GF-D8 (cell line): ENCODE measurements at regions not wholly inside any gene's neighbourhood (a gene's known extent, or its start where the extent isn't known, plus 50 kb on each side); places are given as distances from the start of the nearest gene placed in this dataset.
"Not testable (repeated sequence)": the region's sequence is repeated elsewhere in the genome, so short reads cannot be mapped to it uniquely, and the experiment has no call there.

Source experiments
- DNase-seq: peaks from one replicate; lab custom pipeline; 2025; lab: John Stamatoyannopoulos, UW

DNA sequence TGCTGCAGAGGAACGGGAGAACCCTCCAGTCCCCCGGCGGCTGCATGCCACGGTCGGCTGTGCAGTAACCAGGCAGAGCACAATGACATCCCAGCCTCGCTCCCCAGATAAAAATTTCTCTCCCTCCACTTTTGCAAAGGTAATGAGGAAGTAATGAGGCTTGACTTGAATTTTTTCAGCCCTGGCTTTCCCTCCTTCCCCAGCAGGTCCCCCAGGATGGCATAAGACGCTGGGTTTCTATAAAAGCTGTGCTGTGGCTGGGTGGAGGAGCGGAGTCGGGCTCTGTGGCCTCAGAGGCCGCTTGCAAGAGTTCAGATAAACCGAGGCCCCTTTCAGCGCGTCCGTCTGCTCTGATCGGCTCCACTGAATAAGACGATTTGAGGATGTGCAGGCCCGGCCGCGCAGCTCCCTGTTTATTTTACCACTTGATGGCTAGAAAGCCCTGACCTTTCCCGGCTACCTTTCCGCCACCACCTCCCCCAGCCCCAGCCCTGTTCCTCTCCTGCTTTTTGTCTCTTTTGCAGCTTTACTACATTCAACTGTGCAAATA lies 351.9 kb upstream of the IRX2 start:
- no peak for DNase-seq

DNA sequence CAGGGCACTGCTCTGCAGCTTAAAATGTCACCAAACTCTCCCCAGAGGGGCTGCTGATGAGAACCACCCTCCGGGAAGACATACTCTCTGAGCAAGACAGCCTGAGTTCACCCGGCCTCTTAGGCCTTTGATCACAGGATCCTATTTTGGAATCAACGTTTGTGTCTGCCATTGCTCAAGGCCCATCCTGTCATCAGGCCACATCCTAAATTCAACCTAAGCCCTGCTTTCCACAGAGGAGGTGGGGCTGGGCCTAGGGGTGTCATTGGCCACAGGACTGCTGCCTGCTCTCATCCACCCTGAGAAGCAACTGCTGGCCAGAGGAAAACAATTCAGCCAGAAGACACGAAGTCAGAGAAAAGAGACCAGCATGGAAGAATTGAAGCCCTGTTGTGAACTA lies 351.1 kb upstream of the IRX2 start:
- DNase-seq = no peak

DNA sequence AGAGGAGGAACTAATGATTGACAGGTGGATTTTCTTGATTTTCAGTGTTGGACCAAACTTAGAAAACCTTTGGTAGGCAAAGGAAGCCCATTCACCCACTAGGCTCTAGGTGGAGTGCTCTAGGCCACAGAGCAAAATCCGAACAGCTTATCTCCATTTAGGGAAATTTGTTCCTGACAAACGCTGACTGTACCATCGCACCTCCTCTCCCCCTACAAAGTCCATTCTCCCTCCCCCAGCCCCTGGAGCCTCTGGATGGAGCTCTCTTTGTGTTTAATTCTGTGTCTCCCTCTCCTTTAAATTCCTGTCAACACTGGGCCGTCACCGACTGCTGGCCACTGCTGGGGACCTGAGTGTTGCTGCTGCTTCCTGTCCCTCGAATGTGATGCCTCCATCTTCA lies 350.1 kb upstream of the IRX2 start:
- DNase-seq = no peak

DNA sequence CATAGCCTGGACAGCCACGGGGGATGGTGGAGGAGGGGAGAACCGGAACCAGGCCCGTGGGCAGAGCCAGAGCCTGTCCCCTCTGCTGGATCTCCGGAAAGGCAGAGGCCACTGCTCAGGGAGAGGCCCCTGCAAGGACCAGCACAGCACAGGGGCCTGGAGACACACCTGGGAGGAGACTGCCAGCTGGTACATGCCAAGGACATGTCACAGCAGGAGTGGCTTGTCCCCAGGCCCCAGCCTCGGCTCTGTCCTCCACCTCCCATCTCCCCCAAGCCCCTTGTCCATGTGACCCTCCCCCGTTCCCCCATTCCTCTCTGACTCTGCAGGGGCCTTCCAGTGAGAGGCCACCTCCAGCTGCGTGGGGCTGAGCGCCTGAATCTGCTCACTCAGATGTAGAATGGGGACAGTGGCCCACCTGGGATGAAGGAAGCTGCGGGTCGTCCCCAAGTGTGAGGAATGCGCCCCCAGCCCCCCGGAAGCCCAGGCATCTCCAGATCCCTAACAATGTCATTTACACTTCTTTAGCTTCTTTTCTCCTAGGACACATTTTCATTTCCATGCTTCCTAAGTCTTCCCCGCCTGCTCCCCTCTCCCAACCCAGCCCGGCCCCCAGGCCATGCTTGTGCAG lies 349.6 kb upstream of the IRX2 start:
- DNase-seq = no peak

DNA sequence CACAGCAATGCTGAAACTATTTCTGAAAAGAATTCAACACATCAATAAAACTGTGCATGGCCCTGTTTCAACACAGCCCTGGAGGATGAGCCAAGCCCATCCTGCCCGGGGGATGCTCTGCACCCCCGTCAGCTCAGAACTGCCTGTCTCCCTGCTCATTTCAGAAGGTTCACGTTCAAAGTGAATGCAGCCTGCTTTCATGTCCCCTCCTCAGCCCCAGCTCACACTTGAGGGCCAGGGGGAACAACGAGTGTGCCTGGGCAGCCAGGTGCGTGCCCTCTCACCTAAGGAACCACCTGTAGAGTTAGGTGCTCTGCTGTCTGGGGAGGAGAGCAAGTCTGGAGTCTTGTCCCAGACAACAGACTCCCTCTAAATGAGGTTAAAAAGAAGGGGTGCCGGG lies 348.5 kb upstream of the IRX2 start:
- DNase-seq = no peak

DNA sequence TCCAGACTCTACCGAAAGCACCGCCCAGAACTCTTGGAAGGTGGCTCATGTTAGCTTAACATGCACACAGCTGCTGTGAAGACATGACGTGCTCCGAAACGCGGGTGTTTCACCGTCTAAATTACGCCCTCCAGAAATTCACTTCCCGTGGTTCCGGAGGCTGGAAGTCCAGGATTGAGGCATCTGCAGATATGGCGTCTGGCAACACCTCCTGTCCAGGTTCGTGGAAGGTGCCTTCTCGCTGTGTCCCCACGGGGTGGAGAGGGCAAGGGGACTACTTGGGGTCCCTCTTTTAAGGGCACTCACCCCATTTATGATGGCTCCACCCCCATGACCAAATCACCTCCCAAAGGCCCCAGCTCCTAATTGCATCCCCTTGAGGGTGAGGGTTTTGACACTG lies 348.0 kb upstream of the IRX2 start:
- no peak for DNase-seq

DNA sequence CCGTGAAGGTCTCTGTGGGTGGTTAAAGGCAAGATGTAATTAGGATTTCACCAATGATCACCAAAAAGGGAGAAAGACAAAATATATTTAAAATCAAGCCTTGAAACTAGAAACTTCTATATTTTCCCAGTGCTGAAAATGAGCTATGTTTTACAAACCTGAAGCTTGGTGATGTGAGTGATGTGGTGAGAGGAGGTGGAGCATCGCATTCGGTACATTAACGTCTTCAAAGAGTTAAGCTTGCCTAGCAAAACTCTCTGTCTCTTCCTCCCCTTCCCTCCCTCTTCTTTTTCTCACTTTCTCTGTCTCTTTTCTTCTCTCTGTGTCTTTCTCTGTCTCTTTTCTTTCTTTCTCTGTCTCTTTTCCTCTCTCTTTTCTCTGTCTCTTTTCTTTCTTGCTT lies 347.3 kb upstream of the IRX2 start:
- no peak for DNase-seq

DNA sequence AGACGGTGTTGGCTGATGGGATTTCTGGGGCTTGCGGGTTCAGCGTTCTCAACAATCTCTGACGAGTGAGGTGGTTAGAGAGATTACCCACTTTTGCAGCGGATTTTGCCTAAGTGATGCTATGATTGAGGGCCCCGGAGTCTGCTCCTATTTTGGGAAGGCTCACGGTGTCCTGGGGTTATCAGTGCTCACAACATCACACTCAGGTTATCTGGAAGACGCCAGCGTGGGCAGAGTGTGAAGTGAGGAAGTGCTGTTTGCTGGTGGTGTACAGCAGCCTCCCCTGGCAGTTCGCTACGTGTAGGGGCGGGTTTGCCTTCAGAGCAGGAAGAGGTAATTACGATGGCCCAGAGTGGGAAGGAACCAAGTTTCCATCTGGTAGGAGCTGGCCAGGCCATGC lies 341.2 kb upstream of the IRX2 start:
- no peak for DNase-seq

DNA sequence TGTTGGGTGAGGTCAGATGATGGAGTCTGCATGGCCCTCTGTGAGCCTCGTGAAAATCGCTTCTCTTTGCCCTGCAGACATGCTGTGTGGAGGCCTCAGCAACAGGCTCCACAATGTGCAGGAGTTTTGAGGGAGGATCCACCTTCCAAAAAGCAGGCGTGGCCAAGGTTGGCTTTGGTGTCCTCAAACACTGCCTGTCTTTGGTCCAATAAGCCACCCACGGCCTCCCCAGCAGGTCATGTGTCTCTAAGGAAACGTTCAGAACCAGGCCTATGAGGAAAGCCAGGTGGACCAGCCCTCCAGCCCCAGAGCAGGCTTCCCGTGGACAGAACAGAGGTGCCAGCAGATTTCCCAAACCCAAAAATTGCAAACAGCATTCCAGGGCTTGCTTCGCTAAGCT lies 340.7 kb upstream of the IRX2 start:
- DNase-seq = no peak

DNA sequence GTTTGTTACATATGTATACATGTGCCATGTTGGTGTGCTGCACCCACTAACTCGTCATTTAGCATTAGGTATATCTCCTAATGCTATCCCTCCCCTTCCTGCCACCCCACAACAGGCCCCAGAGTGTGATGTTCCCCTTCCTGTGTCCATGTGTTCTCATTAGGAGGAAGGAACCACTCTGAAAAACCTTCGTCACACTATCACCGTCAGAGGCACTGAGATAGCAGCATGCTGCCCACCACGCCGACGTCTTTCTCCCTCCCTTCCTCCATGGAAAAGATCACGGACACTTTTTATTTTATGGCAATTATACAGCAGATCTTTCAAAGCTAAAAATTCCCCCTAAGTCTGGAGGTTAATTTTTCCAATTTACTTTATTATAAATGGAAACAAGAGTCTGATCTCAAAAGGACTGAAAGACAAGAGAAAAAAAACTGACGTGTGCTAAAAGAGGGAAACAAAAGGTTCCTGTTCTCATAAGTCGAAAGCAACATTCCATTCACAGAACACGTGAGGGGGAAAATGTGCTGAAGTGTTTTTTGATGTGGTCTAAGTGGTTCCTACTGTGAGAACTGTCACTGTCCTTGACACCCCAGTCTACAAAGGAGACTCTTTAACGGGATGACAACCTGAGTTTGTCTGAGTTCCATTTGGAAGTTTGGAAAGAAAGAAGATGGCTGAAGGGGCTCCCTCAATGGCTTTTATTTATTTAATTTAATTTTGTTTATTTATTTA lies 339.7 kb upstream of the IRX2 start:
- no peak for DNase-seq

DNA sequence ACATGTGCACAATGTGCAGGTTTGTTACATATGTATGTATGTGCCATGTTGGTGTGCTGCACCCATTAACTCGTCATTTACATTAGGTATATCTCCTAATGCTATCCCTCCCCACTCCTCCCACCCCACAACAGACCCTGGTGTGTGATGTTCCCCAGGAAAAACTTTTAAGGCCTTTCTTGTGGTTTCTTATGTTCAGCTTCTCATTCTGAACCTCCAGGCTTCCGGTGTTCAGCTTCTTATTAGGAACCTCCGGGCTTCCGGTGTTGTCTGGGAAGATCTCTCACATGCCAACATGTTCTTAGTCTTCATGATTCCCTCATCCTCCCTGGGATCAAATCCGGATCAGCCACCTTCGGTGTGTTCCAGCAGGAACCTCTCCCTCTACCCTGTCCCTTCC lies 338.8 kb upstream of the IRX2 start:
- DNase-seq = not testable (repeated sequence)

DNA sequence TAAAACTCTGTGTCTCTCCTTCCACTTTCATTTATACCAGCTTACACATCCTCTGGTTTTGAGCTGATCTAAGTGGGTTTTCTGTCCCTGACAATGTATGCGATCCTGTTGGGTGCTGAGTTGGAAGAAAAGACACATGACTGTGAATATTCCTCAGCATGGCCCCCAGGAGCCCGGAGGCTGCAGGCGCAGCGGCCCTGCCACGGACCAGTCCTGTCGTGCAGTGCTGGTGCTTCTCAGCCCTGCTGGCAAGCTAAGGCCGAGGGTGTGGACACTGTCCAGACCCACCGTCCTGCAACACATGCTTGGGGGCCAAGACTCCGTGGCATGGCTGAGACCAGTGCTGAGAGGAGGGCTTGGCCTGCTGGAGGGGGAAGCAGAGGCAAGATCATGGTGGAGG lies 328.9 kb upstream of the IRX2 start:
- DNase-seq = no peak

DNA sequence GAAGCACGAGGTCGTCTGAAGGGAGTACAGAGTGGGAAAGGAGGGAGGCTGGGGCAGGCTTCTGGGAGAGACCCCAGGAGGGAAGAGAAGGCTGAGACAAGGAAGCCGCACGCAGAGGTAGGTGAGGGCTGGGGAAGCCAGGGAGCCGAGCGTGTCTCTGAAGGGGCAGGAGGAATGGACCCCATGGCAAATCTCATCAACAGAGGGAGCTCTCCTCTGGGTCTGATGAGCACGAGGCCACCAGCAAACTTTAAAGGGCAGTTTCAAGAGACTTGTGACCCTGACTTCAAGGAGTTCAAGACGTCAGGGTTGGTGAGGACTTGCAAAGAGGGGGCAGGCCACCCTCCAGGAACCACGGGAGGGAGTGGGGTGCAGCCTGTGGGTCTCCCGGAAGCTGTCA lies 326.2 kb upstream of the IRX2 start:
- no peak for DNase-seq

DNA sequence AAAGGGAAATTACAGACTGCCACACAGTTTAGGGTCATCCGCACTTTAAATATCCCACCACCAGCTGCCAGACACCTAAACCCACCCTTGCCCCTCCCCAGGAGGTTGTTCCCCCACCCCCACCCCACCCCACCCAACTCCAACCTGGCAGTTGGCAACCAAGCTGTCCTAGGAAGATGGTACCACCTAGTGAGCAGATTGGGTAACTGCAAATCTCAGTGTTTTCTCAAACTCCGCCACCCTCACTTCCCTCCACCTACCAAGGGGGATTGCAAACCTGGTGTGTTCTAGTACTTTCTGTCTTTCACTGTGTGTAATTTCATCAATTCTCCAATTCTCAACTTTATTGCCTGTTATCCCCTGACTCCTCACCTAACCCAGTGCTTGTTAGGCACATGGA lies 323.8 kb upstream of the IRX2 start:
- no peak for DNase-seq

DNA sequence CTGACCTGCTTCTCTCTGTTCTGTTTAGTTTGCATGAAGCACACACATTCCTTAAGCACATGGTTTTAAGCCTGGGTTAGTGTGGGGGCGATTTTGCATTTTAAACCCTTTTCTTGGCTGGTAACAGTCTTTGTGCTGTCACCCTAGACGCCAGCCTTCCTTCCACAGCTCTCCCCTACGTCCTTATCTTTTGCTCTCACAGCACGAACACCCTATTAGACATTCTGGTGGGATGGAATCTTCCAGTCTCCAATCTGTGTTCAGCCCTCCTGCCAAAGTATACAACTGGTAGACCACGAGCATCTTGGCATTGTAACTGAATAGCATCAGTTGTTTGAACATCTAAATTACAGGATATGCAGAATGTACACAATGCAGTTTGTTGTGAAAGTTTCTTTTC lies 316.9 kb upstream of the IRX2 start:
- no peak for DNase-seq

DNA sequence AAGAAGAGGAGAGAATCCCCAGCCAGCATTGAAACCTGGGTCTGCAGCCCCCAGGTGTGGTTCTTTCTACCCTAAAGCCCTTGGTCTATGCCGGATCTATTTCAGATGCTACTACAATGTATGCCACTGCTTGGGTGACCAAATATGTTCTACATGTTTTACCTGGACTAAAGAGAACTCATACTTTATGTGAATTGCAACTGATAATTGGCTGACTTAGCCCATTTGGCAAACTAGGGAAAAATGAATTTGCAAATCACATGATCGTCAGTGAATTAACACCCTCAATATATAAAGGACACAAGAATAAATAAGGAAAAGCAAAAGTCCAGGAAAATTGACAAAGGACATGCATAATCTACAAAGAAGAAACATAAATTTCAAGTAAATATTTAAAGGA lies 308.8 kb upstream of the IRX2 start:
- DNase-seq = no peak

DNA sequence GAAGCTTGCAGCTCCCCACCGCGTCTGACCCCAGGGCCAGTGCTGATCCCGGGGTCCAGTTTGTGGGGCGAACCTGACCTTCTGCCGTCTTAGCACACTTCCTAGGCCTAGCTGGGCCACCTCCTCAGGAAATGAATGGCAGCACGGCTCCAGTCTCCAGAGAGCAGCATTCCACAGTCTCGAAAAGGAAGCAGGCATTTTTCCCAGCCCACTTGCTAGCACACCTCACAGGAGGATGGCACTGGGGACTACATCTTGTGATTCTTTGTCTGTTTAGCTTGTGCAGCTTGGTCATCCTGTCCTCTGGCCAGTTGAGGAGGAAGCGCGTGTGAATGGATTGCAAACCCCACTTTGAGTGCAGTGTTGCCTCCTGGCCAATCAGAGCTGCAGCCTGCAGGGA lies 308.0 kb upstream of the IRX2 start:
- no peak for DNase-seq

DNA sequence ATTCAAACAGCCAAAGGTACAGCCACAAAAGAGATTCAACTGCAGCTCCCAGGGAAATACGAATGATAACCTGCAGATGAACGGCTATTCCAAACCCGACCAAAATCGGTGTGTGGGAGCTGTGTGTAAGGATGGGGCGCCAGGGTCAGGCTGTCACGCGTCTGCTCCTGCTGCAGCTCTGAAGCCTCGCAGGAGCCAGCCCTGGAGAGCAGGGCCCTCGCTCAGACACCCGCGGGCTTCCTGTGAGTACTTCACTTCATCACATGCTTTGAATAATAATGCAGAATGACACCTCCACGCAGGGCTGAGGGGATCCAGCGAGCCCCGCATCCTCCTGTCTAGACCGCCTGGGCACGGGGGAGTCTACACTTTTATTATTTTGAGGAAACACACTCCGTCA lies 307.5 kb upstream of the IRX2 start:
- DNase-seq = no peak

DNA sequence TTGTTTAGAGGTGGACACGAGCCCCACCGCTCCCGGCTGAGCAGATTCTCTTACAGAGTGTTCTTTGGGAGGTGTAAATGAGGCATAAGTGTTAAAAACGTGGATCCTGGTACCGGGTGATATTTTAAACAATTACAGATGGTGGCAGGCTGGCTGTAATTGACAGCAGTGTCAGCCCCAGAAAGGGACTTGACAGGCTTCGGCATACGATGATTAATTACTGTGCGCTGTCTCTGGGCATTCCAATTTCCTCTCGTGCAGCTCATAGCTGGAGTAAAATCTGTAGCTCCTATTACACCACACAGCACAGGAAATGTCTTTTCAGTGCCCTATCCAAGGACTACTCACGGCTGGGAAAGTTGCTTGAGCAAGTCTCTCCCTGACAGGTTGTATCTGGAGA lies 305.4 kb upstream of the IRX2 start:
- no peak for DNase-seq

DNA sequence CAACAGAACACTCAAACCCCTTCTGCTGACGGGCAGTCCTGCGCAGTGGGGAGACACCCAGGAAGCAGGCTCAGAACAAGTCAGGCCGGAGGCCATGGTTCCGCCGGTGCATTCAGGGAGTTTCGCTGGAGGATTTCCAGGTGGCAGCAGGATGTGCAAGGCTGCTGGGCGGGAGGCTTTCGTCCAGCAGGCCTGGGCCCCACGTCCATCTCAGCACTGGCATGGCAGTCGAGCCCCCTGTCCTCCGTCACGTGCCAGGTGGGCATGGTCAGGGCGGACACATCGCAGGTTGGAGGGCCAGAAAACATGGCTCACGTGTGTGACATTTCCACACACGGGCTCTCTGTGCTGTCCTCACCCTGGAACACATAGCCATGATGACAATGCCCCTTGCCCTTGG lies 299.9 kb upstream of the IRX2 start:
- DNase-seq = no peak

DNA sequence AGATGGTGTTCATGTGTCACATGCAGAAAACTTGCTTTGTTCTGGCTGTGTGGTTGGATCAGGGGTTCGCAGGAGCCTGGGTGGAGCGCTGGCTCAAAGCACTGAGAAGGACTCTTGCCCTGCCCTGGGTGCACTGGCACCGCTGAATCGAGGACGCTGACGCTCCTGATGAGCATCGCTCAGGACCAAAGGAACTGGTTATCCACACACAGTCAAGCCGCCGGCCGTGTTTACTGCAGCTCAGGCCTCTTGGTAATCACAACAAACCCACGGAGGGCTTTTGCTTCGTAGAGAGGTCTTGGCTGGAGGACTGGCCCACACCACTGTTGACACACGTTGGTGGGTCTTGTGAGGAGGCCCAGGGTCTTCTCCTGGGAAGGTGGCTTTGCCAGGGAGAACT lies 299.4 kb upstream of the IRX2 start:
- no peak for DNase-seq

DNA sequence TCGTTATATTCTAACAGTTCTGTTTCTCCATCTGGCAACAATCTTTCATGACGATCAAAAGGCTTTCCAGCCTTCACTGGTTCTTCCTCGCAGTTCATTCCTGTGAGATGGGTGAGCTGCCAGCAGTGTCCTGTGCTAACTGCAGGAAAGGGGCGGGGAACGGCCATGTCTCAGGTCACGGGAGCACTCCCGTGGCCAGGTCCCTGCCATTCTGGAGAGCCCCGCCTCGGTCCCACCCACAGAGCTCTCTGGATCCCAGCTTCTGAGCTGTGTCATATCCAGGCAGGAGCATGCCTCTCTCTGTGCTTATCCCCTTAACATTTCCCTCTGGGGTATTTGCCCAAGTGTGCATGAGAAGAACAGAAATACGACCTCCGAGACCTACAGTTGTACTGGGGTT lies 297.8 kb upstream of the IRX2 start:
- DNase-seq = no peak

DNA sequence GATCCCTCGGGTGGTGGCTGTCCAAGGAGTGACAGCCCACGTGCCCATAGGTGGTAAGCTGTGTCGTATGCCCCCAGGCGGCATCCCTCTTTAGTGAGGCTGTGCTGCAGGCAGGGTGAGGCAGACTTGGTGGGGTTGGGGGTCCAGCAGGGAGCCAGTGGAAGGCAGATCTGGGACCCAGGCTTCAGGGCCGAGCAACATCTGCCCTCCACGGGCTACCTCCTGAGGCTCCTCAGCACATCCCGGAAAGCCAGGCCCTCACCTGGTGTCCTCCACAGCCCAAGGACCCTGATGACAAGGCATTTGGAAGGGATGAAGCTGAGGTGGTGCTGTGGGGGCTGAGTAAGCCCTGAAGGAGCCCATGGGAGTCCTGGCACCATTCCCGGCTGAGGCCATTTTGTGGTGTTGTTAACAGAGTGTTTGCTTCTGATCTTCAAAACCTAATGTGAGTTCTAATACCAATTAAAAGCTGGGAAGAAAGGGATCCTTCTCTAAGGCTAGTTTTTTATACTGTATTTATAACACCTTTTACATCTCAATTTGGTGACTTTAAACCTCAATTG lies 295.8 kb upstream of the IRX2 start:
- no peak for DNase-seq

DNA sequence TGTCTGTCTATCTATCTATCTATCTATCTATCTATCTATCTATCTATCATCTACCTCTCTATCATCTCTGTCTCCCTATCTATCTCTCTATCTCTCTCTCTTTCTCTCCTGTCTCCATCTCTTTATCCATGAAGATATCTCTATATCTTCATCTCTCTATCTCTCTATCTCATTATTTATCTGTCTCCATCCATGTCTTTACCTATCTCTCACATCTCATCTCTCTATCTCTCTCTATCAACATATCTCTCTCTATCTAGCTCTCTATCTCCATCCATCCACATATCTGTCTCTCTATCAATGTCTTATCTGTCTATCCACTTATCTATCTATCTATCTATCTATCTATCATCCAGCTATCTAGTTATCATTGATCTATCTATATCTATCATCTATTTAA lies 292.1 kb upstream of the IRX2 start:
- DNase-seq = no peak
